Left ventricle myocardium inferior (tissue), 1 donor: ENCODE measurements at regions not wholly inside any gene's neighbourhood (a gene's known extent, or its start where the extent isn't known, plus 50 kb on each side); places are given as distances from the start of the nearest gene placed in this dataset.

Source experiments
- DNase-seq: peaks from one replicate; pipeline ENCODE4 v3.0.0-alpha.2; 2020
- H3K27ac ChIP-seq: fragments of 200-600 bp; replicated peaks from 2 replicates; pipeline ENCODE4 v1.8.0; 2021
- H3K27me3 ChIP-seq: fragments of 200-600 bp; 2 replicates; pipeline ENCODE4 v1.8.0; 2021; ENCODE audit warnings: low read depth
- H3K36me3 ChIP-seq: fragments of 200-600 bp; 2 replicates; pipeline ENCODE4 v1.8.0; 2021
- H3K4me1 ChIP-seq: fragments of 200-600 bp; 2 replicates; pipeline ENCODE4 v1.8.0; 2021
- H3K4me3 ChIP-seq: fragments of 200-600 bp; 2 replicates; pipeline ENCODE4 v1.8.0; 2021; ENCODE audit warnings: mild to moderate bottlenecking, moderate library complexity
- H3K9me3 ChIP-seq: fragments of 200-600 bp; replicated peaks from 2 replicates; pipeline ENCODE4 v1.8.0; 2021
- intact Hi-C: fragments of 100-400 bp; cut with micrococcal nuclease; formaldehyde crosslinking; loops from one replicate; pipeline ENCODE4 v1.11.0; 2022
- TF ChIP-seq, protein P1 (sequence below): fragments of 200-600 bp; IDR thresholded peaks from 2 replicates; pipeline ENCODE4 v1.8.0; 2021; ENCODE audit warnings: antibody characterized with exemption, mild to moderate bottlenecking, borderline replicate concordance
- donor health status: DM: no; HTN: yes; CAD: no; lungs with severe emphysema.

DNA sequence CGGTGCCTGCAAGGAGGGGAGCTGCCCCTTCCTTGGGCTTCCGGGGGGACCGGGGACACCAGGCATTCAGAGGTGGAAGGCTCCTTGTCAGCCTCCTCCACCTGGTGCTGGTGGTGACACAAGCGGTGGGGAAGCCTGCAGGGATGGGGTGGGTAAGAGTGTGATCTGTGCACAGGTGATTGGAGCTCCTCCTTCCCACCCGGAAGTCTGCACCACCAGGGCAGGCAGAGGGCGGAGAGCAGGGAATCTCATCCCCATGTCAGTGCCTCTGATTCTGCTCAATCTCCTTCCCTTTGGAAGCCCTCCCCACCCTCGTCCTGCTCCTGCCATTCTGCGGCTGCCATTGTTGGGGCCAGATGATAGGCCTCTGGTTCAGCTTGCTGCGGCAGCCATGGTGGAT lies 238.1 kb upstream of the CRY1 start:
- intact Hi-C loops: no loop called here
- Histone ChIP-seq H3K36me3 (no peaks in the 10 kb centered on the region), H3K27ac (no peak overlapping the region), H3K9me3 (no peaks in the 10 kb centered on the region), H3K27me3 (peaks cover 50% of the 10 kb centered on the region), H3K4me3 (no peak overlapping the region), H3K4me1 (no peaks in the 10 kb centered on the region)
- TF ChIP-seq, protein P1, sequence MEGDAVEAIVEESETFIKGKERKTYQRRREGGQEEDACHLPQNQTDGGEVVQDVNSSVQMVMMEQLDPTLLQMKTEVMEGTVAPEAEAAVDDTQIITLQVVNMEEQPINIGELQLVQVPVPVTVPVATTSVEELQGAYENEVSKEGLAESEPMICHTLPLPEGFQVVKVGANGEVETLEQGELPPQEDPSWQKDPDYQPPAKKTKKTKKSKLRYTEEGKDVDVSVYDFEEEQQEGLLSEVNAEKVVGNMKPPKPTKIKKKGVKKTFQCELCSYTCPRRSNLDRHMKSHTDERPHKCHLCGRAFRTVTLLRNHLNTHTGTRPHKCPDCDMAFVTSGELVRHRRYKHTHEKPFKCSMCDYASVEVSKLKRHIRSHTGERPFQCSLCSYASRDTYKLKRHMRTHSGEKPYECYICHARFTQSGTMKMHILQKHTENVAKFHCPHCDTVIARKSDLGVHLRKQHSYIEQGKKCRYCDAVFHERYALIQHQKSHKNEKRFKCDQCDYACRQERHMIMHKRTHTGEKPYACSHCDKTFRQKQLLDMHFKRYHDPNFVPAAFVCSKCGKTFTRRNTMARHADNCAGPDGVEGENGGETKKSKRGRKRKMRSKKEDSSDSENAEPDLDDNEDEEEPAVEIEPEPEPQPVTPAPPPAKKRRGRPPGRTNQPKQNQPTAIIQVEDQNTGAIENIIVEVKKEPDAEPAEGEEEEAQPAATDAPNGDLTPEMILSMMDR: no peak
- DNase-seq: no peak

DNA sequence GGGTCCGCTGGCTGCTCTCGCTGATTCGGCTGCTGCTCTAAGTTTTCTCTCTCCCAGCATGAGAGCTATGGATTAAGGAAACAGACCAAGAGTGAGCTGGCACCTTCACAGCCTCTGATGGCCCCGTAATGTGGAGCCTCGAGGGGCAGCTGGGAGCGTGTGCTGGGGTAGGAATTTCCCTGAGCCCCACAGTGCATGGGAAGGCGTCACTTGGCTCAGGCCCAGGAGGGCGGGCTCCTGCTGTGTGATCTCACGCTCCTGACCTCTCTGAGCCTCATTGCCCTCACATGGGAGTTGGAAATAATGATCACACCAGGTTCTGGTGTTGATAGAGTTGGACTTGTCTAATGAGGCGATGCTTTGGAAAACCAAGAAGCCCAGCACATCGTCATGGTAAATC lies 238.6 kb upstream of the CRY1 start:
- Histone ChIP-seq H3K27me3 (peaks cover 47% of the 10 kb centered on the region), H3K27ac (no peak overlapping the region), H3K9me3 (no peaks in the 10 kb centered on the region), H3K4me3 (no peak overlapping the region), H3K36me3 (no peaks in the 10 kb centered on the region), H3K4me1 (no peaks in the 10 kb centered on the region)
- no peak for DNase-seq
- intact Hi-C loops: no loop called here
- TF ChIP-seq, protein P1: no peak

DNA sequence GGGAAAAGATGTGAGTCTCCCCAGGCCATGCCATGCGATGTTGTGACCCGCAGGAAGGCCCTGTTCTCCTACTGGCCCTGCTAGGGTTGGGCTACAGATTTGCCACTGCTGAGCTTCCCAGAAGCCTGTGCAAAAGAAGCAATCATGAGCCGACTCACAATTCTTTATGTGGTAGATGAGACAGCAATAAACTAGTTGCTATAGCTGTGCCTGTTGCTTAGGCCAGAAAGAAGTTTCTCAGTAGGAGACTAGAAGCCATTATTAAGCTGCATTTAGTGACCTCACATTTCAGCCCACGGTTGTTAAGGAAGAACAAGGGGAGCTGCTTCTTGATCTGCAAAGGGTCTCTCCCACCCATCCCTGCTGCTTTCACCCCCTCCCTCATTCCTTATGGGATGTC lies 239.4 kb upstream of the CRY1 start:
- H3K4me1 ChIP-seq: no peaks in the 10 kb centered on the region
- TF ChIP-seq, protein P1: no peak
- intact Hi-C loops: no loop called here
- H3K4me3 ChIP-seq: no peak overlapping the region
- no peak overlapping the region for H3K27ac ChIP-seq
- no peaks in the 10 kb centered on the region for H3K9me3 ChIP-seq
- DNase-seq: no peak
- H3K36me3 ChIP-seq: no peaks in the 10 kb centered on the region
- H3K27me3 ChIP-seq: peaks cover 47% of the 10 kb centered on the region

DNA sequence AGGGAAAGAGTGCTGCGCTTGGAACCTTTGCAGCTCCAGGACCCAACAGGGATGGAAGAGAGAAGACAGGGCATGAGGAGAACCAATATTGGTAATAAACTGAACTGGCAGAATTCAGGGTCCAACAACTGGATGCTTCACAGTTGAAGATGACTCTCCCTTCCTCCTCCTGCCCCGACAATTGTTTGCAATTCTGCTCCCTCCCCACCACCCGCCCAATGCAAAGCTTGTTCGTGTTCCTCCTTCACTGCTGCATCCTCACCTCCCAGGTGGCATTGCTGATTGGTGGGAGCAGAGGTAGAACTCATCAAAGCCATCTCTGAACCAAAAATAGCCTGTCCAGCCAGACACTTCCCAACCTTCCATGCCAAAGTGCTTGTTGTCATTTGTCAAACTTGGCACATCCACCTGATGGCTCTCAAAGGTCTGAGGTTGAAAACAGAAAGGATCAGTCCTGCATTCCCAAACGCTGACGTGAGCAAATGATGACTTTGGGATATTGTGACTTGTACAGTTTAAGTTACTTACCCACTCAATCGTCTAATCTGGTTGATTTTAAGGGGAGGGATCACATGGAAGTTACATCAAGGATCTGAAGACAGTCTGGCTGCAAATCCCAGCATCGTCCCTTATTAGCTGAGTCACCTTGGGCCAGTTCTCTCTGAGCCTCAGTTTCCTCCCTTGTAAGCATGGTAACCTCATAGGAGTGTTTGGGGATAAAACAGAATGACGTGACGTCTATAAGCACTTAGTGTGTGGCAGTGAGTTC lies 242.6 kb upstream of the CRY1 start:
- intact Hi-C loops: no loop called here
- TF ChIP-seq, protein P1: no peak
- Histone ChIP-seq H3K9me3 (no peaks in the 10 kb centered on the region), H3K36me3 (no peaks in the 10 kb centered on the region), H3K27ac (no peak overlapping the region), H3K4me3 (no peak overlapping the region), H3K4me1 (no peaks in the 10 kb centered on the region), H3K27me3 (peaks cover 33% of the 10 kb centered on the region)
- no peak for DNase-seq

DNA sequence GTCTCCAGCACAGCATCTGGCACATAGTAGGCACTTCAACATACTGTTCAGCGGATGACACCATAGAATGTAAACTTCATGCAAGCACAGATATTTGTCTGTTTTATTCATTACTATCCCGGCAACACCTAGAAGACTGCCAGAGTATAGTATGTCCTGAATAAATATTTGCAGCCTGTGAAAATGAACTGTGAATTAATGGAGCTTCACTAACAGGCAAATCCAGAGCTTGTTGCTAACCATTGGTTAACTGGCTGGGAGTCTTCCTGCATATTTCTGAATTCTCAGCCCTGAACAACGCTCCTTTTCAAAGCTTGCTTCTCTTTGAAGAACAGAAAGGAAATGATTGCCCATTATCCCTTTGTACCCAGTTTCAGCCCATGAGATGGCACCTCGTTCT lies 243.3 kb upstream of the CRY1 start:
- H3K9me3 ChIP-seq: no peaks in the 10 kb centered on the region
- H3K27me3 ChIP-seq: peaks cover 32% of the 10 kb centered on the region
- H3K4me3 ChIP-seq: no peak overlapping the region
- H3K36me3 ChIP-seq: no peaks in the 10 kb centered on the region
- TF ChIP-seq, protein P1: no peak
- H3K4me1 ChIP-seq: no peaks in the 10 kb centered on the region
- intact Hi-C loops: no loop called here
- DNase-seq: no peak
- H3K27ac ChIP-seq: no peak overlapping the region
